ENCODE measurements at regions not wholly inside any gene's neighbourhood (a gene's known extent, or its start where the extent isn't known, plus 50 kb on each side); places are given as distances from the start of the nearest gene placed in this dataset.
A peak's percentile ranks its signal among the peaks of the same experiment; 100 is the strongest.
"Not testable (repeated sequence)": the region's sequence is repeated elsewhere in the genome, so short reads cannot be mapped to it uniquely, and the experiment has no call there.

DNA sequence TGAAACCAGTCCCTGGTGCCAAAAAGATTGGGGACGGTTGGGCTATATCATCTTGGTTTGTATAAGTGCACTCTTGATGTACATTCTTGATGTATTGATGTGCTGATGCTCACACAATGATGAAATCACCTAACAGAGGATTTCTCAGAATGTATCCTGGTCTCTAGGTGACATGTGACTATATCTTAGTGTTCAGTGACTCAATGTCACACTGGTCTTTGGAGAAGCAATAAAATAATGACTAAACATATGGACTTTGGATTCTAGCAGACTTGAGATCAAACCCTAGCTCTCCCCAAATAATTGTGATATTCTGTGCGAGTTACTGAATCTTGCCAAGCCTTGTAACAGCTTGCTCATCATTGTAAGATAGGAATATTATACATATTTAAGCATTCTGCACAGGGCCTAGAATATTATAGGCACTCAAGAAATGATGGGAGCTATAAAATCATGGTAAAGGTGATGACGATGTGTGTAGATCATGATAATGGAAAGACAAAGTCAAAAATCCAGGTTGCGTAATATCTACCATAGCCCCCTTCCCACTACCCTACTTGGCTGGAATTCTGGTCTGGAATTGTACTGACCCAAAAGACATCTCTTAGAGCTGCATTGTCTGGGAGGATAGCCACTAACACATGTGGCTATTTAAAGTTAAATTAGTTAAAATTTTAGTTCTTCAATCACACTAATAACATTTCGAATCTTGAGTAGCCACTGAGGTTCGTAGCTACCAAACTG, 117.6 kb upstream of the PWP1 start:
- DNase-seq, result no peak

DNA sequence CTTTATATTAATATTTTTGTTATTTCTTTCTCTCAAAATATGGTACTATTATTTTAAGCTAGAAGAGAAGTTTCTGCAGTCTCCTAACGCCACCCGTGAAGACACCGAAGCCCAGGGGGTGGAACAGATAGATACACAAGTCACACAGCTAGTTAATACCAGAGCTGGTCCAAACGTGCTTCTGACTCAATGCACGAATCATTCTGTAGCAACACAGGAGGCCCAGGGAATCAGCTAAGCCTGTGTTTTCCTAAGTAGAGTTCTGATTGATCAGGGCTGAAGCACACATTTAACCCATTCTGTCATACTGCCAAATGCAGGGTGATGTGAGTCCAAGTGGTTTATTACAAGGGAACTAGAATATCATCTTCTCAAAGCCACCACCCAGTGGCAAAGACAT, 116.9 kb upstream of the PWP1 start:
- DNase-seq, result no peak

DNA sequence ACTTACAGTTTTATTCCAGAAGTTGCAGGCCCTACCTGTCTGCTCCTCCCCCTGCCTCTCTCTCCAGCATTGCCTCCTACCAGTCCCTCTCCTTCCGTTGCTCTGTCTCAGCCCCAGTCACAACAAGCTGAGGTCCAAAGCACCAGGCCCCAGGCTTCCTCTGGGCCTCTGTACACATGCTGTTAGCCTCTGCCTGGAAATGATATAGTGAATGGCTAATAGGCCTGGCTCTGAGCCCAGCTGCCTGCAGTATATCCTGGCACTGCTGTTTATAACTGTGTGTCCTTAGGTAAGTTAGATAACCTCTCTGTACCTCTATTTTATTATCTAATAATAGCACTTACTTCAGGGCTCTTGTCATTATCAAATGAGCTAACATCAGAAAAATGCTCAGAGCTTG, 114.9 kb upstream of the PWP1 start:
- DNase-seq, result no peak

DNA sequence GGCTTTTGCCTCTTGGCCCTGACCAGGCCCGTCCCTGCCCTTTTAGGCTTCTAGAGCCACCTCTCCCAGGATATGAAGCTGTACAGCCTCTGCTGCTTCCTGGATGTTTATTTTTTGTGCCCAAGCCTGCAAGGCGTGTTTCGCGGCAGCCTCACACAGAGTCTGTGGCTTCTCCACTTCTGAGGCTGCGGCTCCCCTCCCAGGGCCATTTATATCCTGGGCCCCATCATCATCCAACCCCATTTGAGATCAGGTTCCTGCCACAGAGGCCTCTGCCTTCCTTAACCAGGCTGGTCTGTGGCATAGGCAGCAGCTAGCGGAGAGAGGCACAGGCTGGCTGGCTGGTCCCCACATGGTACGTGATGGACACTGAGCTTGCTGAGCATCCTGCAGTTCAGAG, 114.1 kb upstream of the PWP1 start:
- DNase-seq, result no peak

DNA sequence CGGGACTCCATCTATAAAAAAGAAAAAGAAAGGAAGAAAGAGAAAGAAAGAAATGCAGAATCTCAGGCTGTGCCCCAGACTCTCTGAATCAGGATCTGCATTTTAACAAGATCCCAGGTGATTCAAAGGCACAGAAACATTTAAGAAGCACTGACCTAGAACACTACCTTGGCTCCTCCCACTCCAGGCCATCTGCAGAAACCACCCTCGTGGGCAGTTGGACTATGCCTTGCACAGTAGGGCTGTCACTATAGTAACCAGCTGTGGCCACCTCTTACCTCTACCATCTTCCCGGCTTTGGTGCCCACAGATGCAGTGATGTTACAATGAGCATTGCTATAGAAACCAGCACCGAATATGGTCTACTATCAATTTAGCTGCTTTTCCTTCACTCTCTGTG, 110.9 kb upstream of the PWP1 start:
- DNase-seq, result no peak

DNA sequence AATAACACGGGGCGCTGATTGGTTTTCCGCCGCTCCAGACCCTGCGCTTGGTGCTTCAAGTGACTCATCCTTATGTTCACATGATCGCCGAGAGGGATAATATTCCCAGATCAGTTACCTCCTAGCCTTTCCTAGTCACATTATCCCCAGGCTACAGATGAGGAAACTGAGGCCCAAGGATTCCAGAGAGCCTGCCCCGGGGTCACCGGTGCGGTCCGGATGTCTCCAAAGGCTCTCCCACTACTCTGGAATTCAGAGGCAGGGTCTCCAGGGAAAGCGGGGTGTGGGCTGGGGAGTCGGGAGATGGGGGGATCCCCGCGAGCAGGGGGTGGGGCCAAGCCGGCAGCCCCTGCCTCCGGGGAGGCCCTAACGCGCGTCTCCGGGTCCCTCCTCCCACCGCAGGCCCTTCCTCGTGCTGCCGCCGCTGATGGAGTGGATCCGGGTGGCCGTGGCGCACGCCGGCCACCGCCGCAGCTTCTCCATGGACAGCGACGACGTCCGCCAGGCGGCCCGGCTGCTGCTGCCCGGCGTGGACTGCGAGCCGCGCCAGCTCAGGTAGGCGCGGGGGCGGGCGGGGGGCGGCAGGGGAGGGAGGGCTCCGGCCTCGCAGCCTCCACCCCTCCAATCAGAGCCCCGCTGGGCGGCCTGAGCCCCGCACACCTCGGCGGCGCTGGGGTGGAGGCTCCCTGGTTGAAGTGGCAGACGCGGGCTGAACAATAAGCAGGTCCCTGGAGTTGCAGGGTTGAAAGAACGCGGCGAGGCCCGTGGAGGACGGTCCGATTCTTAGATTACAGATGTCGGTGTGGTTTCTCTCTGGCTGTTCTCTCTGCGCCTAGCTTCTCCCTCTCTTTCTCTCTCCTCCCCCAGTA, 104.6 kb upstream of the PWP1 start:
- no peak for DNase-seq

DNA sequence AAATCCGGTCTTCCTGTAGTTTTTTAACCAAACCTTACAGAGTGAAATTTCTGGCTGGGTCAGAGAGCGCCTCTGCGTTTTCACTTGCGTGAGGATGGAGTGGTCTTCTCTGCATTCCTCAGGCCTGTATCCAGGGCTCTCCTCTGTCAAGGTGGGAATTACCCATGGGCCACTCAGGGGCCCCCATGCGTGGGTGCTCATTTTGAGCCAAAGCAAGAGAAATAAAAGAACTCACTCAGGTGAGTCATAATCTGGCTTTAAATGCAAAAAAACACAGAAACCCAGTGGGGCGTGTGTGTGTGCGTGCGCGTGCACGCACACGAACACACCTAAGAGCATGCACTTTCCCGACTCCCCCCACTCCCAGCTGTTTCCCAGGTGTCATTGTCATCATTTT, 104.0 kb upstream of the PWP1 start:
- no peak for DNase-seq

DNA sequence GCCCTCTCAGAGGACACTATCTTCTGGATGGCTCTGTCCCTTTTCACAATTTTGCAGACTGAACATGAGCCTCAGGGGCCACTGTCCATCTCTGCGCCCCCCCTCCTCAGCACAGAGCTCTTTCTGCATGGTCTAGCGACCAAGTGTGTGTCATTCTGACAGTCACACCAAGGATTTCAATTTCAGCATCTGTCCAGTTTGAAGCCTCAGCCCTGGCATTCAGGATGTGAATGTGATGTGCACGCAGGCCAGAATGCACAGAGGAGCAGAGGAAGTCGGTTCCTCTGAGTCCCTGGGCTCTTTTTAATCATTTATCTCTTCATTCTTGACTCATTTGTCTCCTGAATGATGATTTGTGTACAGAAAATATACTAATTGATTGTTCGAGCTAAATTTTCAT, 102.0 kb upstream of the PWP1 start:
- no peak for DNase-seq

DNA sequence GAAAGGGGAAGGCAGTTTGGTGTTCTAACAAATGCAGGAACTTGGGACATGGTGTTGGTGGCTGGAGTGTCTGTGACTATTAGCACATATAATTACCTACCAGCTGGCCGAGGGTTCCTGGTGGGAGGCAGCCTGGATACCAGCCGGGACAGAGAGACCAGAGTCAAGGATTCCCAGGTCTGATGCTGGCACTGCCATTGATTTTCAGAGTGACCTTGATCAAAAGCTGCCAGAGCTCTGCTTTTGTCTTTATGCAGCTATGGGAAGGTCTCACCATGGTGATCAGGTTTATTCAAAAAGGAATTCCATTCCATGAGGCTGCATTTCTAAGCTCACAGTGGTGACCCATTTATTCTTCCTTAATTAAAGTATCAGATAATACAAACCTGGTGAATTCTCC, 101.0 kb upstream of the PWP1 start:
- DNase-seq, result no peak

DNA sequence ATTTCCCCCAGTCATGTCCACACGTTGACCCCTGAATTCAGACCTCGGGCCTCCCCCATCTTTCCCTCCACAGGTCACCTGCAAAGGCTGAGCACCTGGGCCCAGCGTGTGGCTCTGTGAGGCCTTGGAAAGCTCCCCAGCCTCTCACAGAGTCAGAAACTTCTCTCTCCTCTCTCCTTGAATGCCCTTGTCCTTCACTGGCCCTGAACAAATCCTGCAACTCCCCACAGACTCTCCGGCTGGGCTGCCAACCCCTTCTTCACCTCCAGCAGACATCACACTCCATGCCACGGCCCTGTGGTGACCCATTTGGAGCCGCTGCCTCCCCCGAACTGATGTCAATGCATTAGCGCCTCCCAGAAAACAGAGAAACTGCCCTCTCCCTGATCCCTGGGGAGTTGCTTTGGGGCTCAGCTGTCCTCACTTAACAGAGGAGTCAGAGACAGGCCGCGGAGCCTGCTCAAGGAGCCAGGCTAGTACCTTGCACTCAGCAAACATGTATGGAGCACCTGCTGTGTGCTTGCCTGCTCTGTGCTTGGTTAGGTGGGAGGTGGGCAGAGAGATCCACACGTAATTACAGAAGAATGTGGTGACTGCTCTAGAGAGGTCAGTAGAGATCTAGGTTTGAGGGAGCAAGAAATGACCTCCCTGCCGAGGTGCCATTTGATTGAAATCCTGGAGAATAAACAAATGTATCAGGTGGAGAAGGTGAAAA, 99.2 kb upstream of the PWP1 start:
- no peak for DNase-seq

DNA sequence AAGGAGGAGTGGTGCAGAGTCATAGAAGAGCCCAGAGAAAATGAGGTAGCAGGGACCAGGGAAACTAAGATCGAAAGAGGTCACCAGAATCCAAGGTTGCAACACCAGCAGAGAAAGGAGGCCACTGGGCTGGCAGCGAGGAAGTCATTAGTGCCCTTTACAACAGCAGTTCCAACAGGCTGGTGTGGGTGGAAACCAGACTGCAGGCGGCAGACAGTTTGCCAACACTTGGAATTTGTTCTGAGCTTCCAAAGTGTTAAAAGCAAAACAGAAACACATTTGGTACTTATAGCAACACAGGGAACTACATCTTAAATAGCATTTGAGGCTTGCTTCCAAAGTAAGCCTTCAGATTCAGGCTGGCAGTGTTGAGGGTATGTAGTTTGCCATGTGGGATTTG, 95.2 kb upstream of the PWP1 start:
- no peak for DNase-seq

DNA sequence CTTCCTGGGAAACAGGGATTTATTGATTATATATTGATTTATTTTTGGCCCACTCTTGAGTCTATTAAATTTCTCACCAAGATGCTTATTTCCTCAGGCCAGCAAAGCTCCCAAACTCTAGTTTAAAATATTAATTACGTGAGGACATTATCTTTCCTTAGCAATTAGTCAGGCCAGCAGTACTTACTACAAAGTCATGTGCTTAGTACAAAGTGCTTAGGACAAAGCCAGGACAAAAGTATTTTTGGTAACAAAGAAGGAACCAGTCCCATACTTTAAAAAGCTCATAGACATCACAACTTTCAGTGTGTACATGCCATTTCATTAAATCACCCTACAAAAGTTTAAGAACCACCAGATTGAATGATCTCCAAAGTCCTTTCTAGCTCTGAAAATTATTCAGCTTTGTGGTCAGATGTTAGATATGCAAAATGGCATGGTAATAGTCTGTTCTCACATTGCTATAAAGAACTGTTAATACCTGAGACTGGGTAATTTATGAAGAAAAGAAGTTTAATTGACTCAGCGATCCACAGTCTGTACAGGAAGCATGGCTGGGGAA, 94.7 kb upstream of the PWP1 start:
- no peak for DNase-seq

DNA sequence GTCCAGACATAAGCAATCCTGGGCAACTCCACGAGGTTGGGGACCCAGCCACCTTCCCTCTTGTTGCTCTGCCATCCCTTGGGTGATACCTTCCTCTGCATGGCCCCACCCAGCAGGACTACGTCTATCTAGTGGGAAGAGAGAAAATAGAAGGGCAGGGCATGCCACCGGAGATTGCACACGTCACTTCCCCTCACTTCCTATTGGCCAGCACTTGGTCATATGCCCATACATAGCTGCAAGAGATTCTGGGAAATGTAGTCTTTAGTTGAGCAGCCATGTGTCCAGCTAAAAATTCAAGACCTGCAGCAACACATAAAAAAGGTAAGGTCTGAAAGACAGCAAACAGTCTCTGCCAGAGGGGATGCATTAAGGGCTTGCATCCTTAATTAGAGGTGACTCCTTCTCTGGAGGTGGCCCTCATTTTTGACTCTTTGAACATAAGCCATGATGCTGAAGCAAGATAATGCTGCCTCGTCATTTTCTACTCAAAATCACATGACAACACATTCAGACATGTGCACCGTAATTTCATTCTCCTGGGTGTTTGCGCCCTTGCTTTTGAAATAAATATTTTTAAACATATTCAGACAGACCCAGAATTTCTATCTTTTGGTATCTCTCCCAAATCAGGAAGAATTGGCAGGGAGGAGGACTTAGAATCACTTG, 91.8 kb upstream of the PWP1 start:
- no peak for DNase-seq

DNA sequence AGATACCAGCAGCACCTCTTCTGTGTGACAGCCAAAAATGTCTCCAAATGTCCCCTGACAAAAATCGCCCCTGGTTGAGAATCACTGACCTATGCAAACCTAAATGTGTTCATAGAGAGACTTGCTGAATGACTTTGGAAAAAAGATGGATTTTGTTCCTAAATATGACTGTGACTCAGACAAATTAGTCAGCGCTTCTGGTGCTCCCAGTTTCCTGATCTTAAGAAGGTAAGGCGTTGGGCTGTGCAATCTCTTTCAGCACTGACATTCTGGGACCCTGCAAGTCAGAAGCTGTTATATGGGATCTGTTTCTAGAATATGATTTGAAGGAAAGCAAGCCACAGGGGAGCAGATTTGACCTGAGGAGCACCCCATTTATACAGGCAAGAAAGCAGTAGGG, 90.6 kb upstream of the PWP1 start:
- no peak for DNase-seq

DNA sequence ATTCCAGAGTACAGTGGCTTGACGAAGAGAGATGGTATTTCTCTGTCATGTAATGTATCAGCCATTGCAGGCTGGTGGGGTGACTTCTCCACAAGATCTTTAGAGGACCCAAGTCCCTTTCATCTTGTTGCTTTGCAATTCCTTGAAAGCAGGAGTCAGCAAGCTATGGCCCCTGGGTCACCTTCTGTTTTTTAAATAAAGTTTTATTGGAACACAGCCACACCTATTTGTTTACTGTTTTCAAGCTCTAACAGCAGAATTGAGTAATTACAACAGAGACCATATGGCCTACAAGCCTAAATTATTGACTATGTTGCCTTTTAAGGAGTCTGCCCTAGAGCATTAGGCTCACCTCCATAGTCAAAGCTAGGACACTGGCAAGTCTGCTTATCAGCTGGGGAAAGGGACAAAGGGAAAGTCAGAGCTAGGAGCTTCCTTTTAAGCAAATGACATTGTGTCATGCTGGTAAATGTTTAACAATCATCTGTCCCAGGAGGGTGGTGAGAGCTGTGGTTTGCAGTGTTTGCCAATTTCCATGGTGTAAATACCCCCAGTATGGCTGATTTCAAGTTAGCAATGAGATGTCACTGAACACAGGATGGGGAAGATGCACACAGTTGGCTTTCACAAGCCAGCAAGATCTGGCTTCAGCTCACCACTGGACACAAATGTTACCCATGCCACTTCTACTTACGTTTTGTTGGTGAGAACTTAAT, 87.7 kb upstream of the PWP1 start:
- no peak for DNase-seq

DNA sequence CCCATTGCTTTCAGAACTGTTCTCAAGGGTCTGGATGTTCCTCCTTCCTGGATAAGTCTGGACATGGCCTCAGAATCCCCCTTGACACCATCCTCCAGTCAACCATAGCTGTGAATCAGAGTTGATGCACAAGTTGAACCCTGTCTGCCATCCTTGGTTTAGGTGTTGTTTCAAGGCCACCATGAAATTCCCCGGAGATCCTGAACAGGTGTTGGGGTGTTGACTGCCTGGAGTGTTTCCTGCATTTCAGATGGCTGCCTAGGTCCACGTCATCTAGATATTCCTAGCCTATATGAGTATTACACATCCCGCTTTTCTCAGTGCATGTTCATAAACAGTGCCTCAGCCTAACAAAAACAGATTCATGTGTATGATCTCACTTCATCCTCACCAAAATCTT, 86.7 kb upstream of the PWP1 start:
- DNase-seq, result no peak

DNA sequence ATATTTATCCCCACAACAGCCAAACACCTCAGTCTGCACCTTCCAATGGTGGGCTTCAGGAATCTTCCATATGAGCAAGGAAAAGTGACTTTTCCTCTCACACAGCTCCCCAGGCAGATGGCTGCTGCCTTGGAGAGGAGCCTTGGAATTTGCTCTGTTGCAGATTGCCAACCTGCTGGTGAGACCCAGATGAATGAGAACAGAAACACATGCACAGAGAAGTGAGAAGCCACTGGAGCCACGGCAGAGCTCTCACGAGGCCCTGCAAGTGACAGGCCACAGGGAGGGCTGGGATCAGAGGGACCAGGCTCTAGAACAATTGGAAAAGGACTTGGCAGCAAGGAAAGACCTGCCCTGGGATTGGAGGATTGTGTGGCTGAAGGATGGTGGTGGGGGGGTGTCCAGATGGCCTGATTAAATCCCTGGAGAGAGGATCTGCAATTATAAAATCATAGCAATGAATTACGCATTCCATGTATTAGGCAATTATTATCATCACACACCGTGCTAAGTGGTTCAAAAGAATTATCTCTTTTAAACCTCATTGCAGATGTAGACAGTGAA, 84.9 kb upstream of the PWP1 start:
- no peak for DNase-seq

DNA sequence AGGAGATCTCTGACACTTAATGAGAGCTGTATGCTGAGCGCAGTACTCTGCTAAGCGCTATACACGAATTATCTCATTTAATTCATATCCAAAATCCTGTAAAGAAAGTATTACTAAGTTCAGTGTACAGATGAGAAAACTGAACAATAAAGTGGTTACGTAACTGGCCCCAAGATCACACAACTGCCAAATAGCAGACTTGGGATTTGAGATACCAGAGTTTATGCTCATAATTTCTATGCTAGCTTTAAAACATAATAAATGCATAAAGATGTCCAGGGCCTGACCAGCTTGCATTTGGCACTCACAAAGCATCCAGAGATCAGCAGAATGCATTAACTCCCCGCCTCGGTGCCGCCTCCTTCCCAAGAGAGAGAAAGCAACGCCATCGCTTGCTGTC, 83.2 kb upstream of the PWP1 start:
- DNase-seq, result no peak

DNA sequence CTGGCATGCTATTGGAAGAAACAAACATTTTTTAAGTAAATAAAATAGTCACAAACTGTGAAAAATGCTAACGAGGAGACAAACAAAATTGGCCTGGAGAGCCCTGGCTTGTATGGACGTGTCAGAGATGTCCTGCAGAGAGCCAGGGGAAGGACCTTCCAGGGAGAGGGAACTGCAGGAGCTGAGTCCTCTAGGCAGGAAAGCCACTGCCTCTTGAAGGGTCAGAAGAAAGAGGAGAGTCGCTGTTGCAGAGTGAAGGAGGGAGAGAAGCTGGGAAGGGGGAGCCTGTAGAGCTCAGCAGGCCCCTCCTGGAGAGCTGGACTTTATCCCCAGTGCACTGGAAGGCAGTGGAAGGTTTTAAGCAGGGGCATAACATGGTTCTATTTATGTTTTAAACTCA, 80.3 kb upstream of the PWP1 start:
- no peak for DNase-seq

DNA sequence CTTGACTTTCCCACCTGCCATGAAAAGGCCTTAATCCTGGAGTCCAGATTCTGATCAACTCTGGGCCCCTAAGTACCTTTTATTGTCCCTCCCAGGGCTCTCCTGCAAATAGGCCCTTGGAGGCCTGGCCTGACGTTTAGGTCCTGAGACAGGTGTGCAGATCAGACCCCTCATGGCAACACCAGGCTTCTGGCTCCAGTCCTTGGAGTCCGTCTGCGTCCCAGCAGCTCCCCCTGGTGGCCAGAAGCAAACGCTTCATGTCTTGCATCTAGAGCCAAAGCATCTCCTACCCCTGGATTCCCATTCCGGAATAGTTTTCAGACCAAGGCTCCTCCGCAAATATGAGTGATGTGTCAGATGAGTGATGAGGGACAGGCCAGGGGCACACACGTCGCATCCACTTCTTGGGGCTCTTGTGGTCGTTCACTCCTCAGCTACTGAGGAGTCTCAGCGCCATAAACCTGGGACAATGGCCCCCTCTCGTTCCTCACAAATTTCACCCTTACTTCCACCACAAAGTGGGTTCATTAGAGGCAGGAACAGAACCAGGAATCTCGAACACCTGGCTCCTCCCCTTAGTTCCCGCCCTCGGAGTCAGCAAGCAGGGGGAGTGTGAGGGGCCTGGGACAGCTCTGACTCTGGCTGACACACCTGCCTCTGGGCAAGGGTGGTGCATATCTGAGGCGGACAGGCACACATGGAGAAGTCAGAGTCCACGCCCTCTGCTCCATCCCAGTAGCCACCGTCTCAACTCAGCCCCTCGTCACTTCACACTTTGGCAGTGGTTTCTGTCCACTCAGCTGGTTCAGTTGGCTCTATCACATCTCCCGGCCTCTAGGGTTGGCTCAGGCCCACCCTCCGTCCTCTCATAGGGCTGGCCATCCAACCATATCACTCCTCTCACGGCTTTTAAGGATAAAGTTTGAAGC, 77.9 kb upstream of the PWP1 start:
- DNase-seq, result peak; percentile 82

DNA sequence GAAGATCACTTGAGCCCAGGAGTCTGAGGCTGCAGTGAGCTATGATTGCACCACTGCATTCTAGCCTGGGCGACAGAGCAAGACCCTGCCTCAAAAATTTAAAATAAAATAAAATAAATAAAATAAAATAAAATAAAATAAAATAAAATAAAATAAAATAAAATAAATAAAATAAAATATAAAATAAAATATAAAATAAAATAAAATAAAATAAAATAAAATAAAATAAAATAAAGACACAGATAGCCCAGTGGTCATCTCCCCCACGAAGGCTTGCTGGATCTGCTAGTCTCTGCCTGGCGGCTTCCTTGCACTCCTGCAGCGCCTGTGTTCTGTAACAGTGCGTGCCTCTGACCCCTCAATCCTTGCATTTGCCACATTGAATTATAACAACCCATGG, 76.8 kb upstream of the PWP1 start:
- DNase-seq, result not testable (repeated sequence)
